IMR-90 (cell line): ENCODE measurements at regions not wholly inside any gene's neighbourhood (a gene's known extent, or its start where the extent isn't known, plus 50 kb on each side); places are given as distances from the start of the nearest gene placed in this dataset.

Experiments used
- ATAC-seq: fragments of 200-7000 bp; cut with Tn5 transposase; 2 replicates; pipeline ENCODE4 v1.9.1; 2020; ENCODE audit warnings: low read depth, mild to moderate bottlenecking, moderate library complexity
- BruUV-seq: library from RNA; stranded (reverse); fragments of 400-500 nt; replicated peaks from 2 replicates; lab custom pipeline; 2021; lab: Mats Ljungman, UMichigan
- CTCF ChIA-PET: fragments of 300-600 bp; formaldehyde crosslinking; extraction: SDS; loops from one replicate; lab custom pipeline; 2021; ENCODE audit warnings: antibody characterized with exemption; lab: Yijun Ruan, JAX
- POLR2A ChIA-PET: fragments of 300-600 bp; sonication (Branson Sonifier 250); formaldehyde crosslinking; loops from one replicate; lab custom pipeline; 2022; ENCODE audit warnings: antibody characterized with exemption; ENCODE audit not compliant: unreplicated experiment; lab: Charles Lee
- DNase-seq: peaks from one replicate; pipeline ENCODE4 v3.0.0; 2013
- H2AFZ ChIP-seq: replicated peaks from 2 replicates; pipeline ENCODE3; 2013; ENCODE audit warnings: low read length, mild to moderate bottlenecking; ENCODE audit not compliant: poor library complexity
- H2AK5ac ChIP-seq: 2 replicates; pipeline ENCODE4 v1.6.1; 2013; ENCODE audit warnings: low read depth, low read length, inconsistent platforms
- H2AK9ac ChIP-seq: replicated peaks from 2 replicates; pipeline ENCODE3; 2013; ENCODE audit warnings: mild to moderate bottlenecking, low read depth, low read length, moderate library complexity; ENCODE audit not compliant: poor library complexity
- H2BK120ac ChIP-seq: 2 replicates; pipeline ENCODE4 v1.6.1; 2013; ENCODE audit warnings: low read depth, low read length, inconsistent platforms
- H2BK15ac ChIP-seq: 3 replicates; pipeline ENCODE4 v1.6.1; 2013; ENCODE audit warnings: low read depth, low read length, inconsistent platforms
- H2BK20ac ChIP-seq: 2 replicates; pipeline ENCODE4 v1.6.1; 2013; ENCODE audit warnings: low read depth, mild to moderate bottlenecking, inconsistent platforms, low read length, moderate library complexity
- H2BK5ac ChIP-seq: 2 replicates; pipeline ENCODE4 v1.6.1; 2013; ENCODE audit warnings: mild to moderate bottlenecking, low read depth, low read length, inconsistent platforms; ENCODE audit not compliant: poor library complexity, severe bottlenecking
- H3K14ac ChIP-seq: replicated peaks from 2 replicates; pipeline ENCODE4 v1.6.1; 2013; ENCODE audit warnings: low read depth, low read length, inconsistent platforms
- H3K18ac ChIP-seq: 2 replicates; pipeline ENCODE4 v1.6.1; 2013; ENCODE audit warnings: low read depth, low read length, control low read depth
- H3K23ac ChIP-seq: 2 replicates; pipeline ENCODE4 v1.6.1; 2013; ENCODE audit warnings: low read depth, low read length, inconsistent platforms
- H3K27ac ChIP-seq: 2 replicates; pipeline ENCODE4 v1.5.1; 2013; ENCODE audit warnings: mild to moderate bottlenecking, control low read depth, low read length; ENCODE audit not compliant: insufficient read depth
- H3K27me3 ChIP-seq: 2 replicates; pipeline ENCODE4 v1.6.1; 2013; ENCODE audit warnings: low read length; ENCODE audit not compliant: control insufficient read depth, insufficient read depth
- H3K36me3 ChIP-seq: 2 replicates; pipeline ENCODE4 v1.6.1; 2013; ENCODE audit warnings: low read length, mixed read lengths; ENCODE audit not compliant: control insufficient read depth, insufficient read depth
- H3K4ac ChIP-seq: 2 replicates; pipeline ENCODE4 v1.6.1; 2013; ENCODE audit warnings: low read depth, low read length, inconsistent platforms
- H3K4me1 ChIP-seq: 2 replicates; pipeline ENCODE4 v1.6.1; 2013; ENCODE audit warnings: low read length, mixed read lengths; ENCODE audit not compliant: control insufficient read depth, insufficient read depth
- H3K4me2 ChIP-seq: 2 replicates; pipeline ENCODE4 v1.6.1; 2013; ENCODE audit warnings: low read depth, mild to moderate bottlenecking, control low read depth, low read length, moderate library complexity
- H3K4me3 ChIP-seq: 2 replicates; pipeline ENCODE4 v1.5.1; 2013; ENCODE audit warnings: low read depth, mild to moderate bottlenecking, control low read depth, low read length, moderate library complexity; ENCODE audit not compliant: insufficient read depth
- H3K56ac ChIP-seq: 2 replicates; pipeline ENCODE4 v1.6.1; 2013; ENCODE audit warnings: low read length, inconsistent platforms; ENCODE audit not compliant: insufficient read depth; ENCODE audit errors: extremely low read depth
- H3K79me1 ChIP-seq, 2 experiments: 2 replicates each; pipeline ENCODE4 v1.6.1; 2013; ENCODE audit warnings: low read length in 2 of 2, inconsistent platforms in 1 of 2, low read depth in 1 of 2
- H3K9ac ChIP-seq: 2 replicates; pipeline ENCODE4 v1.6.1; 2013; ENCODE audit warnings: low read depth, low read length, control low read depth
- H3K9me1 ChIP-seq: 2 replicates; pipeline ENCODE4 v1.6.1; 2013; ENCODE audit warnings: low read length, inconsistent platforms; ENCODE audit not compliant: insufficient read depth
- H3K9me3 ChIP-seq: 2 replicates; pipeline ENCODE4 v1.6.1; 2013; ENCODE audit warnings: low read length; ENCODE audit not compliant: control insufficient read depth, insufficient read depth
- H4K20me1 ChIP-seq: 2 replicates; pipeline ENCODE4 v1.6.1; 2013; ENCODE audit warnings: low read length, inconsistent platforms; ENCODE audit not compliant: insufficient read depth
- H4K5ac ChIP-seq: 2 replicates; pipeline ENCODE4 v1.6.1; 2013; ENCODE audit warnings: mild to moderate bottlenecking, low read depth, low read length, control low read depth
- H4K8ac ChIP-seq, 2 experiments: 2 replicates each; pipeline ENCODE4 v1.6.1; 2013; ENCODE audit warnings: low read depth in 2 of 2, low read length in 2 of 2, control low read depth in 1 of 2, inconsistent platforms in 1 of 2
- H4K91ac ChIP-seq: 2 replicates; pipeline ENCODE4 v1.6.1; 2013; ENCODE audit warnings: low read depth, low read length, inconsistent platforms; ENCODE audit not compliant: insufficient read depth
- CTCF ChIP-seq: conservative IDR thresholded peaks from 2 replicates; pipeline ENCODE4 v1.5.1; 2012; ENCODE audit warnings: mild to moderate bottlenecking, low read depth, low read length, improper control_type of control experiment
- FOS ChIP-seq: fragments of 150-350 bp; IDR thresholded peaks from 2 replicates; pipeline ENCODE4 v1.6.1; 2016; ENCODE audit warnings: low read depth, low read length
- MAFK ChIP-seq: IDR thresholded peaks from 2 replicates; pipeline ENCODE4 v1.6.1; 2012; ENCODE audit warnings: low read depth, low read length, improper control_type of control experiment
- MAZ ChIP-seq: IDR thresholded peaks from 2 replicates; pipeline ENCODE4 v1.6.1; 2012; ENCODE audit warnings: low read depth, mild to moderate bottlenecking, low read length, improper control_type of control experiment, moderate library complexity, borderline replicate concordance
- MXI1 ChIP-seq: IDR thresholded peaks from 2 replicates; pipeline ENCODE4 v1.6.1; 2012; ENCODE audit warnings: low read depth, mild to moderate bottlenecking, low read length, moderate library complexity, borderline replicate concordance
- POLR2A ChIP-seq: IDR thresholded peaks from 2 replicates; pipeline ENCODE4 v1.6.1; 2012; ENCODE audit warnings: mild to moderate bottlenecking, low read depth, low read length
- RCOR1 ChIP-seq: IDR thresholded peaks from 2 replicates; pipeline ENCODE4 v1.6.1; 2012; ENCODE audit warnings: mild to moderate bottlenecking, low read length, improper control_type of control experiment; ENCODE audit not compliant: insufficient replicate concordance
- WGBS, 2 experiments: methylation state at CpG; one replicate each; pipeline versions ENCODE4 v1.1.5 to v1.1.7; 2013; ENCODE audit warnings: missing lambda C conversion rate in 2 of 2; ENCODE audit not compliant: insufficient read length in 1 of 2; ENCODE audit errors: extremely low coverage in 2 of 2; 5-methylcytosine and 5-hydroxymethylcytosine counted together
- dilution Hi-C: fragments of 300-500 bp; cut with HindIII; formaldehyde crosslinking; loops from one replicate; pipeline ENCODE4 v1.14.3; 2018; ENCODE audit warnings: low sequenced_read_pairs; ENCODE audit not compliant: unreplicated experiment
- in situ Hi-C: fragments of 300-500 bp; cut with MboI; formaldehyde crosslinking; loops from 3 replicates; pipeline ENCODE4 v1.14.3; 2019; ENCODE audit warnings: low sequenced_read_pairs, inconsistent platforms, mixed read lengths
- intact Hi-C: fragments of 100-400 bp; cut with micrococcal nuclease; formaldehyde crosslinking; loops from 2 replicates; pipeline ENCODE4 v1.10.0; 2022

- POLR2A ChIA-PET, result no interaction called here
- WGBS, 2 experiments, result no CpG with 5 or more reads among the region's 3 CpGs
- no peak overlapping the region for H3K4me3 ChIP-seq
- no peak overlapping the region for H2BK5ac ChIP-seq
- H3K56ac ChIP-seq, result no peak overlapping the region
- H4K20me1 ChIP-seq, result no peaks in the 10 kb centered on the region
- H2AK9ac ChIP-seq, result no peak overlapping the region
- no peak overlapping the region for H3K18ac ChIP-seq
- H3K14ac ChIP-seq, result no peak overlapping the region
- H3K36me3 ChIP-seq, result no peaks in the 10 kb centered on the region
- BruUV-seq, result no TSS peak
- dilution Hi-C loops (no loop called here), intact Hi-C loops (no loop called here), in situ Hi-C loops (no loop called here)
- H3K9me1 ChIP-seq, result no peaks in the 10 kb centered on the region
- no peak overlapping the region for H2AK5ac ChIP-seq
- H4K91ac ChIP-seq, result no peak overlapping the region
- no peak overlapping the region for H3K9ac ChIP-seq
- no peak overlapping the region for H2BK20ac ChIP-seq
- CTCF ChIA-PET, result no interaction called here
- H4K5ac ChIP-seq, result no peak overlapping the region
- no peak for DNase-seq
- no peak overlapping the region for H2BK15ac ChIP-seq
- H3K4ac ChIP-seq, result no peak overlapping the region
- no peak for ATAC-seq
- H3K27me3 ChIP-seq, result no peaks in the 10 kb centered on the region
- no peak overlapping the region for H2AFZ ChIP-seq
- H3K23ac ChIP-seq, result no peak overlapping the region
- H3K4me1 ChIP-seq, result no peaks in the 10 kb centered on the region
- no peak overlapping the region for H3K27ac ChIP-seq
- H3K79me1 ChIP-seq, result no peaks in the 10 kb centered on the region
- H3K4me2 ChIP-seq, result no peak overlapping the region
- TF ChIP-seq MXI1 (no peak), POLR2A (no peak), CTCF (no peak), MAZ (no peak), FOS (no peak), MAFK (no peak), RCOR1 (no peak)
- no peak overlapping the region for H4K8ac ChIP-seq
- H3K9me3 ChIP-seq, result peaks cover 2% of the 10 kb centered on the region; the same call in 1 of the 2 replicates
- H2BK120ac ChIP-seq, result no peak overlapping the region
These were observed 399.8 kb upstream of the LRRC7 start for GRCh38 chr1:69167876-69168275.
